ENCODE measurements at regions not wholly inside any gene's neighbourhood (a gene's known extent, or its start where the extent isn't known, plus 50 kb on each side); places are given as distances from the start of the nearest gene placed in this dataset.
"Not testable (repeated sequence)": the region's sequence is repeated elsewhere in the genome, so short reads cannot be mapped to it uniquely, and the experiment has no call there.

GRCh38 chr4:132383571-132384199, 765.4 kb upstream of the PCDH10 start:
- peak; percentile 82 for DNase-seq (ENCODE audit: low read depth)

- peak; percentile 30 for DNase-seq (ENCODE audit: low read depth)
Measured at GRCh38 chr4:132384709-132385108, 764.4 kb upstream of the PCDH10 start.

GRCh38 chr4:132386130-132386529, 763.0 kb upstream of the PCDH10 start:
- no peak for DNase-seq (ENCODE audit: low read depth)

GRCh38 chr4:132387060-132387459, 762.0 kb upstream of the PCDH10 start:
- DNase-seq (ENCODE audit: low read depth), result no peak

- peak; percentile 16 for DNase-seq (ENCODE audit: low read depth)
Measured at GRCh38 chr4:132395561-132395960, 753.5 kb upstream of the PCDH10 start.

GRCh38 chr4:132396636-132397035, 752.5 kb upstream of the PCDH10 start:
- DNase-seq (ENCODE audit: low read depth), result peak; percentile 56

GRCh38 chr4:132417220-132417619, 731.9 kb upstream of the PCDH10 start:
- no peak for DNase-seq (ENCODE audit: low read depth)

GRCh38 chr4:132427125-132427524, 722.0 kb upstream of the PCDH10 start:
- DNase-seq (ENCODE audit: low read depth), result no peak

- no peak for DNase-seq (ENCODE audit: low read depth)
Measured at GRCh38 chr4:132437117-132437516, 712.0 kb upstream of the PCDH10 start.

- no peak for DNase-seq (ENCODE audit: low read depth)
Measured at GRCh38 chr4:132445386-132445785, 703.7 kb upstream of the PCDH10 start.

- DNase-seq (ENCODE audit: low read depth), result not testable (repeated sequence)
Measured at GRCh38 chr4:132457987-132458386, 691.1 kb upstream of the PCDH10 start.

GRCh38 chr4:132479543-132479942, 669.6 kb upstream of the PCDH10 start:
- no peak for DNase-seq (ENCODE audit: low read depth)

GRCh38 chr4:132488555-132488954, 660.5 kb upstream of the PCDH10 start:
- no peak for DNase-seq (ENCODE audit: low read depth)

GRCh38 chr4:132493476-132493875, 655.6 kb upstream of the PCDH10 start:
- DNase-seq (ENCODE audit: low read depth), result no peak

GRCh38 chr4:132495267-132495812, 653.8 kb upstream of the PCDH10 start:
- DNase-seq (ENCODE audit: low read depth), result not testable (repeated sequence)

GRCh38 chr4:132498215-132498614, 650.9 kb upstream of the PCDH10 start:
- DNase-seq (ENCODE audit: low read depth), result no peak

- DNase-seq (ENCODE audit: low read depth), result no peak
Measured at GRCh38 chr4:132502096-132502552, 647.0 kb upstream of the PCDH10 start.

GRCh38 chr4:132504438-132504837, 644.7 kb upstream of the PCDH10 start:
- DNase-seq (ENCODE audit: low read depth), result peak; percentile 35

- no peak for DNase-seq (ENCODE audit: low read depth)
Measured at GRCh38 chr4:132506568-132506967, 642.5 kb upstream of the PCDH10 start.

GRCh38 chr4:132513491-132513890, 635.6 kb upstream of the PCDH10 start:
- DNase-seq (ENCODE audit: low read depth), result peak; percentile 26

GRCh38 chr4:132526652-132527051, 622.4 kb upstream of the PCDH10 start:
- DNase-seq (ENCODE audit: low read depth), result no peak

GRCh38 chr4:132527817-132528216, 621.3 kb upstream of the PCDH10 start:
- DNase-seq (ENCODE audit: low read depth), result no peak

- no peak for DNase-seq (ENCODE audit: low read depth)
Measured at GRCh38 chr4:132530861-132531260, 618.2 kb upstream of the PCDH10 start.

GRCh38 chr4:132540268-132540667, 608.8 kb upstream of the PCDH10 start:
- no peak for DNase-seq (ENCODE audit: low read depth)

All from amniotic epithelial cell (primary cell).